ES-I3 (cell line): ENCODE measurements at regions not wholly inside any gene's neighbourhood (a gene's known extent, or its start where the extent isn't known, plus 50 kb on each side); places are given as distances from the start of the nearest gene placed in this dataset.

Experiments
- H3K36me3 ChIP-seq: 2 replicates; pipeline ENCODE4 v1.6.1; 2013; ENCODE audit warnings: mild to moderate bottlenecking, low read length, control low read depth, moderate library complexity; ENCODE audit not compliant: insufficient read depth
- H3K4me1 ChIP-seq: 2 replicates; pipeline ENCODE4 v1.6.1; 2013; ENCODE audit warnings: mild to moderate bottlenecking, control low read depth, low read length; ENCODE audit not compliant: insufficient read depth
- H3K9ac ChIP-seq: 2 replicates; pipeline ENCODE4 v1.6.1; 2013; ENCODE audit warnings: low read depth, mild to moderate bottlenecking, low read length, moderate library complexity
- H3K9me3 ChIP-seq: 2 replicates; pipeline ENCODE4 v1.6.1; 2013; ENCODE audit warnings: mild to moderate bottlenecking, low read length, moderate library complexity; ENCODE audit not compliant: control insufficient read depth, insufficient read depth

GRCh38 chr13:58869566-58869965 lies 1238.0 kb downstream of the PCDH17 start:
- H3K4me1 ChIP-seq: no peaks in the 10 kb centered on the region; the same call in 1 of the 2 replicates
- no peaks in the 10 kb centered on the region for H3K9me3 ChIP-seq
- H3K9ac ChIP-seq: no peak overlapping the region
- no peaks in the 10 kb centered on the region for H3K36me3 ChIP-seq

GRCh38 chr13:58876473-58876872 lies 1244.9 kb downstream of the PCDH17 start:
- H3K36me3 ChIP-seq: no peaks in the 10 kb centered on the region

GRCh38 chr13:58879114-58879513 lies 1247.6 kb downstream of the PCDH17 start:
- H3K36me3 ChIP-seq: no peaks in the 10 kb centered on the region
- H3K4me1 ChIP-seq: peaks cover 7% of the 10 kb centered on the region; the same call in 1 of the 2 replicates
- no peaks in the 10 kb centered on the region for H3K9me3 ChIP-seq
- H3K9ac ChIP-seq: no peak overlapping the region

More at GRCh38 chr13:58876473-58876872, 1244.9 kb downstream of the PCDH17 start:
- peaks cover 4% of the 10 kb centered on the region; the same call in 1 of the 2 replicates for H3K4me1 ChIP-seq
- H3K9me3 ChIP-seq: no peaks in the 10 kb centered on the region
- no peak overlapping the region for H3K9ac ChIP-seq

GRCh38 chr13:58882516-58882915 lies 1251.0 kb downstream of the PCDH17 start:
- no peaks in the 10 kb centered on the region for H3K36me3 ChIP-seq
- no peak overlapping the region for H3K9ac ChIP-seq
- peaks cover 3% of the 10 kb centered on the region; the same call in 1 of the 2 replicates for H3K4me1 ChIP-seq
- H3K9me3 ChIP-seq: no peaks in the 10 kb centered on the region

- H3K4me1 ChIP-seq: peaks cover 3% of the 10 kb centered on the region; the same call in 1 of the 2 replicates
- H3K36me3 ChIP-seq: no peaks in the 10 kb centered on the region
- H3K9ac ChIP-seq: no peak overlapping the region
- no peaks in the 10 kb centered on the region for H3K9me3 ChIP-seq
Observed at GRCh38 chr13:58883405-58883804, 1251.9 kb downstream of the PCDH17 start.

GRCh38 chr13:58884353-58885209 lies 1253.0 kb downstream of the PCDH17 start:
- peaks cover 3% of the 10 kb centered on the region; the same call in 1 of the 2 replicates for H3K4me1 ChIP-seq
- no peak overlapping the region for H3K9ac ChIP-seq
- no peaks in the 10 kb centered on the region for H3K9me3 ChIP-seq
- no peaks in the 10 kb centered on the region for H3K36me3 ChIP-seq

- no peaks in the 10 kb centered on the region for H3K9me3 ChIP-seq
- no peaks in the 10 kb centered on the region for H3K4me1 ChIP-seq
- H3K9ac ChIP-seq: no peak overlapping the region
- H3K36me3 ChIP-seq: no peaks in the 10 kb centered on the region
Observed at GRCh38 chr13:58889474-58889873, 1257.9 kb downstream of the PCDH17 start.

GRCh38 chr13:58893396-58893795 lies 1261.9 kb downstream of the PCDH17 start:
- Histone ChIP-seq H3K4me1 (no peaks in the 10 kb centered on the region), H3K9me3 (no peaks in the 10 kb centered on the region), H3K9ac (no peak overlapping the region), H3K36me3 (no peaks in the 10 kb centered on the region)

GRCh38 chr13:58906329-58907007 lies 1257.3 kb downstream of the DIAPH3 start:
- no peak overlapping the region for H3K9ac ChIP-seq
- no peaks in the 10 kb centered on the region for H3K9me3 ChIP-seq
- no peaks in the 10 kb centered on the region for H3K4me1 ChIP-seq
- H3K36me3 ChIP-seq: no peaks in the 10 kb centered on the region

GRCh38 chr13:58907347-58907746 lies 1256.4 kb downstream of the DIAPH3 start:
- H3K9ac ChIP-seq: no peak overlapping the region
- H3K9me3 ChIP-seq: no peaks in the 10 kb centered on the region
- no peaks in the 10 kb centered on the region for H3K4me1 ChIP-seq
- H3K36me3 ChIP-seq: no peaks in the 10 kb centered on the region

- no peaks in the 10 kb centered on the region for H3K36me3 ChIP-seq
- H3K4me1 ChIP-seq: no peaks in the 10 kb centered on the region
- H3K9me3 ChIP-seq: no peaks in the 10 kb centered on the region
- H3K9ac ChIP-seq: no peak overlapping the region
Observed at GRCh38 chr13:58908019-58908679, 1255.6 kb downstream of the DIAPH3 start.

GRCh38 chr13:58919551-58919950 lies 1244.2 kb downstream of the DIAPH3 start:
- Histone ChIP-seq H3K9ac (no peak overlapping the region), H3K36me3 (no peaks in the 10 kb centered on the region), H3K9me3 (no peaks in the 10 kb centered on the region), H3K4me1 (no peaks in the 10 kb centered on the region)

GRCh38 chr13:58921129-58921528 lies 1242.6 kb downstream of the DIAPH3 start:
- H3K36me3 ChIP-seq: no peaks in the 10 kb centered on the region
- H3K9me3 ChIP-seq: no peaks in the 10 kb centered on the region
- no peaks in the 10 kb centered on the region for H3K4me1 ChIP-seq
- H3K9ac ChIP-seq: no peak overlapping the region

- no peaks in the 10 kb centered on the region for H3K4me1 ChIP-seq
- no peak overlapping the region for H3K9ac ChIP-seq
- H3K9me3 ChIP-seq: no peaks in the 10 kb centered on the region
- no peaks in the 10 kb centered on the region for H3K36me3 ChIP-seq
Observed at GRCh38 chr13:58926858-58927257, 1236.9 kb downstream of the DIAPH3 start.
